Neuronal stem cell (in vitro differentiated cells): ENCODE measurements at regions not wholly inside any gene's neighbourhood (a gene's known extent, or its start where the extent isn't known, plus 50 kb on each side); places are given as distances from the start of the nearest gene placed in this dataset.

Experiments used
- DNase-seq: peaks from one replicate; pipeline ENCODE4 v3.0.0-alpha.2; 2013; ENCODE audit warnings: low spot score
- H2AFZ ChIP-seq: one replicate; pipeline ENCODE4 v1.6.1; 2013; ENCODE audit warnings: mild to moderate bottlenecking, low read length, inconsistent platforms
- H2AK5ac ChIP-seq: 2 replicates; pipeline ENCODE4 v1.6.1; 2013; ENCODE audit warnings: low read depth, mild to moderate bottlenecking, inconsistent platforms, low read length, moderate library complexity, mixed read lengths
- H2BK120ac ChIP-seq: 2 replicates; pipeline ENCODE4 v1.6.1; 2013; ENCODE audit warnings: low read depth, mild to moderate bottlenecking, inconsistent platforms, low read length, moderate library complexity, mixed read lengths
- H2BK12ac ChIP-seq: one replicate; pipeline ENCODE4 v1.6.1; 2013; ENCODE audit warnings: low read length, inconsistent platforms
- H2BK15ac ChIP-seq: 2 replicates; pipeline ENCODE4 v1.6.1; 2013; ENCODE audit warnings: mild to moderate bottlenecking, low read length, inconsistent platforms, mixed read lengths
- H2BK5ac ChIP-seq: one replicate; pipeline ENCODE4 v1.6.1; 2013; ENCODE audit warnings: inconsistent platforms, mild to moderate bottlenecking, low read length, moderate library complexity
- H3K14ac ChIP-seq: one replicate; pipeline ENCODE4 v1.6.1; 2013; ENCODE audit warnings: low read length, inconsistent platforms
- H3K18ac ChIP-seq: 2 replicates; pipeline ENCODE4 v1.6.1; 2013; ENCODE audit warnings: low read length, inconsistent platforms
- H3K23ac ChIP-seq: 2 replicates; pipeline ENCODE4 v1.6.1; 2013; ENCODE audit warnings: low read depth, mild to moderate bottlenecking, mixed read lengths, low read length, inconsistent platforms; ENCODE audit not compliant: poor library complexity
- H3K27ac ChIP-seq: replicated peaks from 3 replicates; pipeline ENCODE4 v1.5.1; 2013; ENCODE audit warnings: low read length, inconsistent platforms
- H3K27me3 ChIP-seq, 3 experiments: 2 replicates each; pipeline ENCODE4 v1.6.1; 2013; ENCODE audit warnings: low read length in 3 of 3, mild to moderate bottlenecking in 2 of 3, inconsistent platforms in 1 of 3, low read depth in 1 of 3, mixed read lengths in 1 of 3, moderate library complexity in 1 of 3; ENCODE audit not compliant: control insufficient read depth in 3 of 3, insufficient read depth in 3 of 3
- H3K36me3 ChIP-seq, 2 donors: replicated peaks in 1 of 2; 2 replicates each; pipeline ENCODE4 v1.6.1; 2013; ENCODE audit warnings: low read length in 2 of 2; ENCODE audit not compliant: control insufficient read depth in 2 of 2, insufficient read depth in 2 of 2
- H3K4ac ChIP-seq: 2 replicates; pipeline ENCODE4 v1.6.1; 2013; ENCODE audit warnings: inconsistent platforms, mild to moderate bottlenecking, low read length, moderate library complexity
- H3K4me1 ChIP-seq, 2 donors: 1 replicate in 1 of 2; 2 replicates in 1 of 2; pipeline ENCODE4 v1.6.1; 2013; ENCODE audit warnings: low read length in 2 of 2, low read depth in 1 of 2; ENCODE audit not compliant: control insufficient read depth in 2 of 2, insufficient read depth in 1 of 2
- H3K4me2 ChIP-seq: one replicate; pipeline ENCODE4 v1.6.1; 2013; ENCODE audit warnings: mild to moderate bottlenecking, low read length, inconsistent platforms; ENCODE audit not compliant: insufficient read depth, poor library complexity, severe bottlenecking
- H3K4me3 ChIP-seq, 2 donors: 2 replicates each; pipeline ENCODE4 v1.5.1; 2013; ENCODE audit warnings: low read length in 2 of 2, mild to moderate bottlenecking in 2 of 2, inconsistent platforms in 1 of 2, moderate library complexity in 1 of 2
- H3K79me1 ChIP-seq: one replicate; pipeline ENCODE4 v1.6.1; 2013; ENCODE audit warnings: low read depth, mild to moderate bottlenecking, inconsistent platforms, low read length, moderate library complexity
- H3K9ac ChIP-seq: one replicate; pipeline ENCODE4 v1.6.1; 2013; ENCODE audit warnings: mild to moderate bottlenecking, low read depth, low read length, inconsistent platforms; ENCODE audit not compliant: poor library complexity
- H3K9me3 ChIP-seq, 2 donors: replicated peaks in 1 of 2; 2 replicates each; pipeline versions ENCODE3 to v1.6.1; 2013; ENCODE audit warnings: low read length in 2 of 2, mild to moderate bottlenecking in 2 of 2, inconsistent platforms in 1 of 2, low read depth in 1 of 2, mixed read lengths in 1 of 2, moderate library complexity in 1 of 2; ENCODE audit not compliant: control insufficient read depth in 2 of 2, insufficient read depth in 1 of 2
- H4K8ac ChIP-seq: one replicate; pipeline ENCODE4 v1.6.1; 2013; ENCODE audit warnings: low read depth, mild to moderate bottlenecking, inconsistent platforms, low read length, moderate library complexity
- H4K91ac ChIP-seq: one replicate; pipeline ENCODE4 v1.6.1; 2013; ENCODE audit warnings: low read length, low read depth, mild to moderate bottlenecking, inconsistent platforms; ENCODE audit not compliant: poor library complexity
- WGBS, 2 donors: extraction: QIAGEN DNeasy Blood & Tissue Kit; methylation state at CpG; one replicate each; pipeline ENCODE4 v1.1.7; 2013; ENCODE audit warnings: missing lambda C conversion rate in 2 of 2, mixed read lengths in 1 of 2; ENCODE audit not compliant: insufficient read length in 2 of 2, insufficient replicate concordance in 1 of 2; ENCODE audit errors: extremely low coverage in 2 of 2; 5-methylcytosine and 5-hydroxymethylcytosine counted together

GRCh38 chr14:26209699-26210098 lies 388.1 kb downstream of the NOVA1 start:
- H3K9ac ChIP-seq, result no peak overlapping the region
- no peak overlapping the region for H2BK15ac ChIP-seq
- no peaks in the 10 kb centered on the region for H3K36me3 ChIP-seq
- no peaks in the 10 kb centered on the region for H3K4me1 ChIP-seq
- H3K18ac ChIP-seq, result no peak overlapping the region
- no peak overlapping the region for H4K91ac ChIP-seq
- no peak overlapping the region for H3K4me2 ChIP-seq
- H4K8ac ChIP-seq, result no peak overlapping the region
- no peak overlapping the region for H3K23ac ChIP-seq
- no peaks in the 10 kb centered on the region for H3K79me1 ChIP-seq
- no peak overlapping the region for H2BK12ac ChIP-seq
- no peaks in the 10 kb centered on the region for H3K27me3 ChIP-seq
- no peak overlapping the region for H3K14ac ChIP-seq
- no peak overlapping the region for H3K27ac ChIP-seq
- no peak overlapping the region for H3K4me3 ChIP-seq
- no peak overlapping the region for H2BK120ac ChIP-seq
- no peak overlapping the region for H2AK5ac ChIP-seq
- DNase-seq, result no peak
- peaks cover 0 to 4% of the 10 kb centered on the region in 2 donors for H3K9me3 ChIP-seq
- no peak overlapping the region for H3K4ac ChIP-seq
- H2BK5ac ChIP-seq, result no peak overlapping the region
- H2AFZ ChIP-seq, result no peak overlapping the region
- no CpG with 5 or more reads among the region's 2 CpGs for WGBS, 2 donors

- DNase-seq, result no peak
- no peaks in the 10 kb centered on the region for H3K27me3 ChIP-seq
Observed at GRCh38 chr14:26206640-26207039, 391.2 kb downstream of the NOVA1 start.

GRCh38 chr14:26204728-26205479 lies 392.9 kb downstream of the NOVA1 start:
- no peak overlapping the region for H2BK120ac ChIP-seq
- peak overlapping the region in 1 of 2 donors; percentile 68 for H3K4me3 ChIP-seq
- no peak overlapping the region for H3K23ac ChIP-seq
- H3K9me3 ChIP-seq, result no peaks in the 10 kb centered on the region
- peaks cover 0 to 2% of the 10 kb centered on the region in 2 donors for H3K4me1 ChIP-seq
- H3K79me1 ChIP-seq, result no peaks in the 10 kb centered on the region
- no peak overlapping the region for H2BK12ac ChIP-seq
- H4K8ac ChIP-seq, result no peak overlapping the region
- no CpG with 5 or more reads among the region's 48 CpGs for WGBS, 2 donors
- peak overlapping the region; percentile 80 for H3K4me2 ChIP-seq
- peak; percentile 43 for DNase-seq
- H3K27ac ChIP-seq, result no peak overlapping the region
- no peak overlapping the region for H2BK5ac ChIP-seq
- peak overlapping the region; percentile 73 for H2AFZ ChIP-seq
- peak overlapping the region; percentile 83 for H3K18ac ChIP-seq
- H4K91ac ChIP-seq, result peak overlapping the region; percentile 53
- H3K14ac ChIP-seq, result peak overlapping the region; percentile 21
- H3K27me3 ChIP-seq, result no peaks in the 10 kb centered on the region
- H2BK15ac ChIP-seq, result peak overlapping the region; percentile 81
- H3K9ac ChIP-seq, result no peak overlapping the region
- H3K36me3 ChIP-seq, result no peaks in the 10 kb centered on the region
- H3K4ac ChIP-seq, result no peak overlapping the region
- no peak overlapping the region for H2AK5ac ChIP-seq

More at GRCh38 chr14:26206640-26207039, 391.2 kb downstream of the NOVA1 start:
- Histone ChIP-seq H3K4me1 (no peaks in the 10 kb centered on the region), H2BK120ac (no peak overlapping the region), H3K9ac (no peak overlapping the region), H2AK5ac (no peak overlapping the region), H3K23ac (no peak overlapping the region), H3K36me3 (no peaks in the 10 kb centered on the region), H2BK12ac (no peak overlapping the region), H3K18ac (no peak overlapping the region), H3K4ac (no peak overlapping the region), H4K91ac (no peak overlapping the region), H3K79me1 (no peaks in the 10 kb centered on the region), H2BK15ac (no peak overlapping the region), H3K9me3 (peaks cover 0 to 4% of the 10 kb centered on the region in 2 donors), H3K14ac (no peak overlapping the region), H3K4me2 (no peak overlapping the region), H3K27ac (no peak overlapping the region), H3K4me3 (no peak overlapping the region), H2BK5ac (no peak overlapping the region), H2AFZ (no peak overlapping the region), H4K8ac (no peak overlapping the region)
- WGBS, 2 donors, result no CpG with 5 or more reads among the region's 2 CpGs

GRCh38 chr14:26204366-26204727 lies 393.5 kb downstream of the NOVA1 start:
- Histone ChIP-seq H3K27ac (no peak overlapping the region), H3K4me1 (peaks cover 2 to 3% of the 10 kb centered on the region in 2 donors), H3K14ac (no peak overlapping the region), H4K8ac (no peak overlapping the region), H2BK5ac (no peak overlapping the region), H3K4me2 (peak overlapping the region; percentile 80), H2BK15ac (no peak overlapping the region), H3K4me3 (no peak overlapping the region), H3K18ac (no peak overlapping the region), H3K79me1 (no peaks in the 10 kb centered on the region), H3K23ac (no peak overlapping the region), H2AFZ (peak overlapping the region; percentile 73), H3K4ac (no peak overlapping the region), H2AK5ac (no peak overlapping the region), H4K91ac (no peak overlapping the region), H3K9ac (no peak overlapping the region), H3K27me3 (no peaks in the 10 kb centered on the region), H3K9me3 (no peaks in the 10 kb centered on the region), H2BK120ac (no peak overlapping the region), H3K36me3 (no peaks in the 10 kb centered on the region), H2BK12ac (no peak overlapping the region)
- no CpG with 5 or more reads among the region's 5 CpGs for whole genome bisulfite sequencing, 2 donors
- DNase-seq, result no peak
